ENCODE measurements at regions not wholly inside any gene's neighbourhood (a gene's known extent, or its start where the extent isn't known, plus 50 kb on each side); places are given as distances from the start of the nearest gene placed in this dataset.

GRCh38 chr4:3848323-3848722 is 82.1 kb downstream of the ADRA2C start:
- WGBS (ENCODE audit: insufficient coverage), result 96% methylated on average over 5 of the region's 5 CpGs
- peaks cover 9 to 27% of the 10 kb centered on the region in 2 donors for H3K27me3 Mint-ChIP-seq
- H3K27ac ChIP-seq (ENCODE audit: low read length), result no peak overlapping the region

DNA sequence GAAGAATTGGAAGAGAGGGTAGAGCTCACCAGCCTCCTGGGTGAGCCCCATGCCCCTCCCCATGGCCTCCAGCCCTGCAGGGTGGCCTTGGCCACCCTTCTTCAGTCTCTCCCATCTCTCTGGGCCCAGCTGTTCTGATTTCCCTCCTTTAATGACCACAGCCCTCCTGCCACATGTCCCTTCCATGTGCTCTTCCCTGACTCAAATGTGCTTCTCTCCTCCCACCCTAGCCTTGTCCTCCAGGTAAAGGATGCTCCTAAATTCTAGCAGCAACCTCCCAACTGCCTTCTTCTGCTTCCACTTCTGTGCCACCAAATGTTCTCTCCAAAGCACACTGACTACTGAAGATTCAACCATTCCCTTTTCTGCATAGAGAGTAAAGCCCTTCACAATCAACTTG is 83.0 kb downstream of the ADRA2C start:
- CTCF ChIA-PET, result no interaction called here

More at GRCh38 chr4:3848323-3848722, 82.1 kb downstream of the ADRA2C start:
- Mint-ChIP-seq H3K9me3 (peaks cover 0 to 13% (median 6%) of the 10 kb centered on the region in 3 donors), H3K36me3 (no peaks in the 10 kb centered on the region), H3K4me1 (no peaks in the 10 kb centered on the region), H3K4me3 (no peak overlapping the region), H3K27ac (no peak overlapping the region)
- ChIA-PET CTCF (no interaction called here), POLR2A (no interaction called here)
- ATAC-seq (replicated peaks in 1 of 4) (no peak), DNase-seq (no peak)
- no peaks in the 10 kb centered on the region for H3K9me3 ChIP-seq
- peaks cover 0 to 24% of the 10 kb centered on the region in 2 experiments for H3K27me3 ChIP-seq (replicated peaks in 1 of 2; ENCODE audit: control insufficient read depth in 2 of 2, extremely low read depth in 1 of 2, insufficient read depth in 2 of 2, low read length in 1 of 2)
- no peaks in the 10 kb centered on the region for H3K4me1 ChIP-seq (ENCODE audit: control insufficient read depth in 1 of 2, extremely low read depth in 1 of 2, insufficient read depth in 2 of 2, low read length in 2 of 2)
- H3K4me3 ChIP-seq (ENCODE audit: control insufficient read depth in 1 of 2, extremely low read depth in 1 of 2, low read length in 1 of 2), result no peak overlapping the region
- H3K36me3 ChIP-seq (ENCODE audit: control insufficient read depth in 2 of 2, extremely low read depth in 1 of 2, insufficient read depth in 1 of 2, low read length in 1 of 2), result no peaks in the 10 kb centered on the region

GRCh38 chr4:3850128-3850527 is 83.9 kb downstream of the ADRA2C start:
- Histone ChIP-seq H3K27ac (ENCODE audit: low read length) (no peak overlapping the region), H3K27me3 (replicated peaks in 1 of 2; ENCODE audit: control insufficient read depth in 2 of 2, extremely low read depth in 1 of 2, insufficient read depth in 2 of 2, low read length in 1 of 2) (peaks cover 0 to 39% of the 10 kb centered on the region in 2 experiments), H3K4me3 (ENCODE audit: control insufficient read depth in 1 of 2, extremely low read depth in 1 of 2, low read length in 1 of 2) (no peak overlapping the region), H3K4me1 (ENCODE audit: control insufficient read depth in 1 of 2, extremely low read depth in 1 of 2, insufficient read depth in 2 of 2, low read length in 2 of 2) (no peaks in the 10 kb centered on the region), H3K36me3 (ENCODE audit: control insufficient read depth in 2 of 2, extremely low read depth in 1 of 2, insufficient read depth in 1 of 2, low read length in 1 of 2) (no peaks in the 10 kb centered on the region), H3K9me3 (no peaks in the 10 kb centered on the region)
- H3K9me3 Mint-ChIP-seq, result peaks cover 0 to 13% (median 6%) of the 10 kb centered on the region in 3 donors
- peaks cover 19 to 35% of the 10 kb centered on the region in 2 donors for H3K27me3 Mint-ChIP-seq
- DNase-seq (no peak), ATAC-seq (replicated peaks in 1 of 4) (no peak)
- H3K27ac Mint-ChIP-seq, result no peak overlapping the region
- H3K4me1 Mint-ChIP-seq, result no peaks in the 10 kb centered on the region
- no peak overlapping the region for H3K4me3 Mint-ChIP-seq
- no CpG with 5 or more reads among the region's 1 CpG for WGBS (ENCODE audit: insufficient coverage)
- POLR2A ChIA-PET, result no interaction called here
- CTCF ChIA-PET, result no interaction called here
- no peaks in the 10 kb centered on the region for H3K36me3 Mint-ChIP-seq

More for the DNA sequence above, 83.0 kb downstream of the ADRA2C start:
- no peak overlapping the region for H3K4me3 ChIP-seq (ENCODE audit: control insufficient read depth in 1 of 2, extremely low read depth in 1 of 2, low read length in 1 of 2)
- peaks cover 0 to 13% (median 6%) of the 10 kb centered on the region in 3 donors for H3K9me3 Mint-ChIP-seq
- no peaks in the 10 kb centered on the region for H3K36me3 Mint-ChIP-seq
- peaks cover 0 to 30% of the 10 kb centered on the region in 2 experiments for H3K27me3 ChIP-seq (replicated peaks in 1 of 2; ENCODE audit: control insufficient read depth in 2 of 2, extremely low read depth in 1 of 2, insufficient read depth in 2 of 2, low read length in 1 of 2)
- POLR2A ChIA-PET, result no interaction called here
- H3K4me1 ChIP-seq (ENCODE audit: control insufficient read depth in 1 of 2, extremely low read depth in 1 of 2, insufficient read depth in 2 of 2, low read length in 2 of 2), result no peaks in the 10 kb centered on the region
- H3K4me3 Mint-ChIP-seq, result no peak overlapping the region
- H3K9me3 ChIP-seq, result no peaks in the 10 kb centered on the region
- H3K4me1 Mint-ChIP-seq, result no peaks in the 10 kb centered on the region
- H3K27ac ChIP-seq (ENCODE audit: low read length), result no peak overlapping the region
- no peak overlapping the region for H3K27ac Mint-ChIP-seq
- ATAC-seq (replicated peaks in 1 of 4) (no peak), DNase-seq (no peak)
- H3K36me3 ChIP-seq (ENCODE audit: control insufficient read depth in 2 of 2, extremely low read depth in 1 of 2, insufficient read depth in 1 of 2, low read length in 1 of 2), result no peaks in the 10 kb centered on the region
- H3K27me3 Mint-ChIP-seq, result peaks cover 14 to 32% of the 10 kb centered on the region in 2 donors

DNA sequence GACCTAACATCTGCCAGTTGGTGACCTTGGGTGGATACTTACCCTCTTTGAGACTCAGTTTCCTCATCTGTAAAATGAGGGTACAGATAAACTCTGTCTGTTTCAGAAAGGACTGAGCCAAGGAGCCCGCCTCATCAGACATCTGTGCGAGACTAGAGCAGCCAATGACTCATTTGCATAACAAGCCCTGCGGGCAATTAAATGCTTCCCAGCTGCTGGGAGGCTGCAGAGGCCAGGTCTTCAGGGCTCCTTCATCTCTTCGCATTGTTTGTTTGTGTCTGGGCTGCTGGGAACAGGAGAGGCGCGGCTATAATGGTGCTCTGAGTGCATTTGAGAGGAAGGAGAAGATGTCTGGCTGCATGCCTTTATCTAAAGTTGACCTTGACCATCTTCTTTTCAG is 85.0 kb downstream of the ADRA2C start:
- peaks cover 0 to 47% of the 10 kb centered on the region in 2 experiments for H3K27me3 ChIP-seq (replicated peaks in 1 of 2; ENCODE audit: control insufficient read depth in 2 of 2, extremely low read depth in 1 of 2, insufficient read depth in 2 of 2, low read length in 1 of 2)
- Mint-ChIP-seq H3K27ac (no peak overlapping the region), H3K4me3 (no peak overlapping the region), H3K9me3 (peaks cover 0 to 13% (median 6%) of the 10 kb centered on the region in 3 donors), H3K4me1 (no peaks in the 10 kb centered on the region), H3K27me3 (peaks cover 21 to 40% of the 10 kb centered on the region in 2 donors), H3K36me3 (no peaks in the 10 kb centered on the region)
- POLR2A ChIA-PET, result no interaction called here
- 66% methylated on average over 6 of the region's 6 CpGs for WGBS (ENCODE audit: insufficient coverage)
- no peak for DNase-seq
- no peak overlapping the region for H3K4me3 ChIP-seq (ENCODE audit: control insufficient read depth in 1 of 2, extremely low read depth in 1 of 2, low read length in 1 of 2)
- no peaks in the 10 kb centered on the region for H3K36me3 ChIP-seq (ENCODE audit: control insufficient read depth in 2 of 2, extremely low read depth in 1 of 2, insufficient read depth in 1 of 2, low read length in 1 of 2)
- no peak for ATAC-seq (replicated peaks in 1 of 4)
- no peak overlapping the region for H3K27ac ChIP-seq (ENCODE audit: low read length)
- H3K4me1 ChIP-seq (ENCODE audit: control insufficient read depth in 1 of 2, extremely low read depth in 1 of 2, insufficient read depth in 2 of 2, low read length in 2 of 2), result no peaks in the 10 kb centered on the region
- CTCF ChIA-PET, result no interaction called here
- H3K9me3 ChIP-seq, result no peaks in the 10 kb centered on the region

DNA sequence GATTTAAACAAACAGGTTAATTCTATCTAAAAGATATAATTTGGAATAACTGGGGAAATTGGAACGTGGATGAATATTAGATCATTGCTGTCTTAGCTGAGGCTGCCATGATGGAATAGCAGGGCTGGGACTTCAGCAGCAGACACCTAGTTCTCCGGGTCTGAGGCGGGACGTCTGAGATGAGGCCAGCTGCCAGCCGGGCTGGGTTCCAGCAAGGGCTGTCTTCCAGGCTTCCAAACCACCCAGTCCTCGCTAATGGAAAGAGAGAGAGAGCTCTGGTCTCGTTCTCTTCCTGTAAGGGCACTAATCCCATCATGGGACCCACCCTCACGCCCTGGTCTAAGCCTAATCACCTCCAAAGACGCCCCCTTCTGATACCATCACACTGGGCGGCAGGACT is 85.7 kb downstream of the ADRA2C start:
- H3K4me3 Mint-ChIP-seq, result no peak overlapping the region
- Histone ChIP-seq H3K4me1 (ENCODE audit: control insufficient read depth in 1 of 2, extremely low read depth in 1 of 2, insufficient read depth in 2 of 2, low read length in 2 of 2) (no peaks in the 10 kb centered on the region), H3K36me3 (ENCODE audit: control insufficient read depth in 2 of 2, extremely low read depth in 1 of 2, insufficient read depth in 1 of 2, low read length in 1 of 2) (no peaks in the 10 kb centered on the region), H3K27me3 (replicated peaks in 1 of 2; ENCODE audit: control insufficient read depth in 2 of 2, extremely low read depth in 1 of 2, insufficient read depth in 2 of 2, low read length in 1 of 2) (peaks cover 0 to 54% of the 10 kb centered on the region in 2 experiments), H3K9me3 (no peaks in the 10 kb centered on the region), H3K4me3 (ENCODE audit: control insufficient read depth in 1 of 2, extremely low read depth in 1 of 2, low read length in 1 of 2) (no peak overlapping the region), H3K27ac (ENCODE audit: low read length) (no peak overlapping the region)
- 44% methylated on average over 2 of the region's 10 CpGs for WGBS (ENCODE audit: insufficient coverage)
- H3K27me3 Mint-ChIP-seq, result peaks cover 25 to 35% of the 10 kb centered on the region in 2 donors
- ATAC-seq (replicated peaks in 1 of 4), result no peak
- no peak overlapping the region for H3K27ac Mint-ChIP-seq
- no peak for DNase-seq
- ChIA-PET POLR2A (no interaction called here), CTCF (no interaction called here)
- H3K36me3 Mint-ChIP-seq, result no peaks in the 10 kb centered on the region
- peaks cover 0 to 13% (median 6%) of the 10 kb centered on the region in 3 donors for H3K9me3 Mint-ChIP-seq
- H3K4me1 Mint-ChIP-seq, result no peaks in the 10 kb centered on the region

- POLR2A ChIA-PET, result no interaction called here
- no peak for ATAC-seq (replicated peaks in 1 of 4)
- peaks cover 26 to 34% of the 10 kb centered on the region in 2 donors for H3K27me3 Mint-ChIP-seq
- no peaks in the 10 kb centered on the region for H3K9me3 ChIP-seq
- H3K9me3 Mint-ChIP-seq, result peaks cover 0 to 13% (median 6%) of the 10 kb centered on the region in 3 donors
- H3K4me3 ChIP-seq (ENCODE audit: control insufficient read depth in 1 of 2, extremely low read depth in 1 of 2, low read length in 1 of 2), result no peak overlapping the region
- H3K27ac Mint-ChIP-seq, result no peak overlapping the region
- H3K4me3 Mint-ChIP-seq, result no peak overlapping the region
- H3K27me3 ChIP-seq (replicated peaks in 1 of 2; ENCODE audit: control insufficient read depth in 2 of 2, extremely low read depth in 1 of 2, insufficient read depth in 2 of 2, low read length in 1 of 2), result peaks cover 0 to 56% of the 10 kb centered on the region in 2 experiments
- no peaks in the 10 kb centered on the region for H3K4me1 ChIP-seq (ENCODE audit: control insufficient read depth in 1 of 2, extremely low read depth in 1 of 2, insufficient read depth in 2 of 2, low read length in 2 of 2)
- WGBS (ENCODE audit: insufficient coverage), result 20% methylated on average over 1 of the region's 11 CpGs
- H3K36me3 ChIP-seq (ENCODE audit: control insufficient read depth in 2 of 2, extremely low read depth in 1 of 2, insufficient read depth in 1 of 2, low read length in 1 of 2), result no peaks in the 10 kb centered on the region
- CTCF ChIA-PET, result no interaction called here
- no peaks in the 10 kb centered on the region for H3K4me1 Mint-ChIP-seq
- DNase-seq, result no peak
- H3K36me3 Mint-ChIP-seq, result no peaks in the 10 kb centered on the region
- H3K27ac ChIP-seq (ENCODE audit: low read length), result no peak overlapping the region
Measured at GRCh38 chr4:3852309-3852708, 86.1 kb downstream of the ADRA2C start.

GRCh38 chr4:3852711-3853110 is 86.5 kb downstream of the ADRA2C start:
- POLR2A ChIA-PET, result no interaction called here
- no peaks in the 10 kb centered on the region for H3K4me1 ChIP-seq (ENCODE audit: control insufficient read depth in 1 of 2, extremely low read depth in 1 of 2, insufficient read depth in 2 of 2, low read length in 2 of 2)

More at GRCh38 chr4:3852711-3853110, 86.5 kb downstream of the ADRA2C start:
- ATAC-seq (replicated peaks in 1 of 4), result no peak
- no peak overlapping the region for H3K4me3 ChIP-seq (ENCODE audit: control insufficient read depth in 1 of 2, extremely low read depth in 1 of 2, low read length in 1 of 2)
- 83% methylated on average over 1 of the region's 3 CpGs for WGBS (ENCODE audit: insufficient coverage)
- CTCF ChIA-PET, result no interaction called here
- no peaks in the 10 kb centered on the region for H3K9me3 ChIP-seq
- no peaks in the 10 kb centered on the region for H3K36me3 Mint-ChIP-seq
- DNase-seq, result no peak
- no peaks in the 10 kb centered on the region for H3K36me3 ChIP-seq (ENCODE audit: control insufficient read depth in 2 of 2, extremely low read depth in 1 of 2, insufficient read depth in 1 of 2, low read length in 1 of 2)
- peaks cover 0 to 59% of the 10 kb centered on the region in 2 experiments for H3K27me3 ChIP-seq (replicated peaks in 1 of 2; ENCODE audit: control insufficient read depth in 2 of 2, extremely low read depth in 1 of 2, insufficient read depth in 2 of 2, low read length in 1 of 2)
- no peak overlapping the region for H3K4me3 Mint-ChIP-seq
- H3K27me3 Mint-ChIP-seq, result peaks cover 27 to 34% of the 10 kb centered on the region in 2 donors
- H3K27ac ChIP-seq (ENCODE audit: low read length), result no peak overlapping the region
- no peaks in the 10 kb centered on the region for H3K4me1 Mint-ChIP-seq
- H3K27ac Mint-ChIP-seq, result no peak overlapping the region
- H3K9me3 Mint-ChIP-seq, result peaks cover 0 to 13% (median 6%) of the 10 kb centered on the region in 3 donors
